NCI-H2196 treated with DMSO at 0.1 percent for 48 hours (cell line): ENCODE measurements at regions not wholly inside any gene's neighbourhood (a gene's known extent, or its start where the extent isn't known, plus 50 kb on each side); places are given as distances from the start of the nearest gene placed in this dataset.
"Not testable (repeated sequence)": the region's sequence is repeated elsewhere in the genome, so short reads cannot be mapped to it uniquely, and the experiment has no call there.

Experiments
- DNase-seq: peaks from one replicate; lab custom pipeline; 2025; ENCODE audit not compliant: unreplicated experiment; lab: John Stamatoyannopoulos, UW

GRCh38 chr4:123599061-123599919 is 202.7 kb downstream of the SPRY1 start:
- DNase-seq, result no peak

GRCh38 chr4:123599920-123600810 is 203.6 kb downstream of the SPRY1 start:
- no peak for DNase-seq

DNA sequence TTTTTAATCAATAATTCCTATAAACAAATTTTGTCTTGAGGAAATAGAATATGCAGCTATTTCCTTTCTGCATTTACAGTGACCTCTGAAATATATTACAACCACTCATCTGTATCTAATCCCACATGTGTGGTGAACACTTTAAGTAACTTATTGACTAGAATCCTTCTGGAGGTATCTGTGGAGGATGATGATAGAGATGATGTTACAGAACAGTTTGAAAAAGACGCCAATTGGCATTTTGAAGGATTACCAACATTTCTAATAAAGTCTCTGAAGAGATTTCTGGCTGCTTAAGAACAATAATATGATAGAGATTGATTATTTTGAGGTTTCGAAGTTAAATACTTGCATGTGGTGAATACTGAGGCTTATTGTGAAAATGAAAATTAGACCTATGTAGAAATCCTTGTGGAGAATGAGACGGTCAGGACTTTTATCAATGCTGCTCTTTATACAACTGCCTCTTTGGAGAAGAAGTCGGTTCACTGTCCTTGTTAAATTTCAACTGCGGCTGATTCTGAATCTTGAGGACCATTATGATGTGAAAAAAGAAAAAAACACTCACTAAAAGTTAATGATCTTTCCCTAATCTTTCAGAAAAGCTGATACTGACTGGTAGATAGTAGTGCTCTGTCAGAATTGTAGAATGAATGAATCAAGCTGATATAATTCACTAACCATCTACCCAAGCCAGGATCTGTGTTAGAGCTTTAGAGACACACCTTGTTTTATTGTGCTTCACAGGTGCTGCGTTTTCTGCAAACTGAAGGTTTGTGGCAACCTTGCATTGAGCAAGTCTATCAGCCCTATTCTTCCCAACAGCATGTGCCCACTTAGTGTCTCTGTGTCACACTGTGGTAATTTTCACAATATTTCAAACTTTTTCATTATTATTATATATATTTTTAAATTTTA is 204.7 kb downstream of the SPRY1 start:
- DNase-seq, result no peak

GRCh38 chr4:123602007-123602406 is 205.4 kb downstream of the SPRY1 start:
- no peak for DNase-seq

DNA sequence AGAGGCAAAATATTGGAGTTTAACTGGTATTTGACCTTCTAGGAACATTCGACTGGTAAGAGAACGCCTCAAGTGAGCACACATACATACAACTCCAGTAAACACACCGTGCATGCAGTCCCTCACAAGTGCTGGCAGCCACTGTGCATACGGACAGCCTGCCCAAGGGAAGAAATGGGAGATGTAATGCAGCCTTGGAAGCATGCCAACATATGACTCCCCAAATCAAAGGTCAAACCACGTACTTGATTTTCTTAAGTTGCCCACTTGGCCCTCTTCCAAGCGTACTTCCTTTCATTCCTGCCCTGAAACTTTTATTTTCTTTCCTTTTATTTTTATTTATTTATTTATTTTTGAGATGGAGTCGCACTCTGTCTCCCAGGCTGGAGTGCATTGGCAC is 206.6 kb downstream of the SPRY1 start:
- no peak for DNase-seq

DNA sequence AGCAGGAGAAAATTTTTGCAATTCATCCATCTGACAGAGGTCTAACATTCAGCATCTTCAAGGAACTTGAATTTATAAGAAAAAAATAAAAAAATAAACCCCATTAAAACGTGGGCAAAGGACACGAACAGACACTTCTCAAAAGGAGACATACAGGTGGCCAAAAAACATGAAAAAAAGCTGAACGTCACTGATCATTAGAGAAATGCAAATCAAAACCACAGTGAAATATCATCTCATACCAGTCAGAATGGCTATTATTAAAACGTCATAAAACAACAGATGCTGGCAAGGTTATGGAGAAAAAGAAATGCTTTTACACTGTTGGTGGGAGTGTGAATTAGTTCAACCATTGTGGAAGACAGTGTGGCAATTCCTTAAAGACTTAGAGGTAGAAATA is 209.2 kb downstream of the SPRY1 start:
- DNase-seq, result not testable (repeated sequence)

GRCh38 chr4:123606336-123606735 is 209.7 kb downstream of the SPRY1 start:
- no peak for DNase-seq

GRCh38 chr4:123606946-123607542 is 210.4 kb downstream of the SPRY1 start:
- no peak for DNase-seq

DNA sequence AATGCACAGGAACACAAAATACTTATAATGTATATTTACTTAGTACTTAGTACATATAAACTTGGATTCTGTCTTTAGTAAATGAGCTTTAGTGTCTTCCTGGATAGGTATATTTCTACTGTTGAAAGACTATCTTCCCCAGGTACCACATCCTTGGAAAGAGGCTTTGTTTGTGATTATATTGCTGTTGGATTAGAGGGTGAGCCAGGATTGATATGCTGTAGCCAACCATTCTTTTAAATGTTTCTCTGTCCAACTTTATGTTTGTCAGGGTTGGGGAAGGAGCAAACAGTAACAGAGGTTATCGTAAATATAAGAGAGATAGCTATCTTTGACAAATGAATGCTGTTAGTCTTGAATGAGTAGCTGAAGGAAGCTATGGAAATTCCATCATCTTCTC is 213.2 kb downstream of the SPRY1 start:
- no peak for DNase-seq

- DNase-seq, result no peak
Measured at GRCh38 chr4:123613586-123614344, 217.2 kb downstream of the SPRY1 start.

DNA sequence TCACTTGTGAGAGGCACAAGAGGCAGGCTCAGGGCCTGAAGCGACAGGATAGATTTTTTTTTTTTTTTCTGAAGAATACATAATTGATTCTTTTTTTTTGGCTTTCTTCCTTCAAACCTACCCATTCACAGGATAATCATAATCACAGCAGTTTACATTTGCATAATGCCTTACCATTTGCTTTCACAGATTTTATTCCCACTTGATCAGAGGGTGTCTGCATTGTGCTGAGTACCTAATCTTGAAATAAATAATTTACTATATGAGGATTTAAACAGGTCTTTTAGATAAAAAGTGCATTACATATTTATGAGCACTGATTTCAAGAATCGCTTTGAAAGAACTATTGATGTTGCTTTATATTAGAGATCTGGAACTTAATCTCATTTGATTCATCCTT is 219.3 kb downstream of the SPRY1 start:
- no peak for DNase-seq

- peak; percentile 58 for DNase-seq
Measured at GRCh38 chr4:123616951-123617461, 220.4 kb downstream of the SPRY1 start.

- DNase-seq, result no peak
Measured at GRCh38 chr4:123617791-123618190, 221.2 kb downstream of the SPRY1 start.

DNA sequence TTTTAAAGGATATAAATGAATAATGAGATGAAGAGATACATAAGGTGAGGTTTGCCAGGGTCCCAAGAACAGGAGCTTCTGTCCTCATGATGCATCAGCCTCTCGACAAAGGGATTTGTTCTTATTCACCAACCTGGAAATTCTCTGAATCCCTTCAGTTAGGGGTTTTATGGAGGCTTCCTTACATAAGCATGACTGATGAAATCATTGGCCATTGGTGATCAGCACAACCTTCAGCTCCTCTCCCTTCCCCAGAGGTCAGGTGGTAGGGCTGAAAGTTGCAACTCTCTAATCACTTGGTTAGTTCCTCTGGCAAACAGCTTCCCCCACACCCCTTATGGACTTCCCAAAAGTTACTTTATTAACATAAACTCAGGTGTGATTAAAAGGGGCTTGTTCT is 222.0 kb downstream of the SPRY1 start:
- DNase-seq, result no peak

DNA sequence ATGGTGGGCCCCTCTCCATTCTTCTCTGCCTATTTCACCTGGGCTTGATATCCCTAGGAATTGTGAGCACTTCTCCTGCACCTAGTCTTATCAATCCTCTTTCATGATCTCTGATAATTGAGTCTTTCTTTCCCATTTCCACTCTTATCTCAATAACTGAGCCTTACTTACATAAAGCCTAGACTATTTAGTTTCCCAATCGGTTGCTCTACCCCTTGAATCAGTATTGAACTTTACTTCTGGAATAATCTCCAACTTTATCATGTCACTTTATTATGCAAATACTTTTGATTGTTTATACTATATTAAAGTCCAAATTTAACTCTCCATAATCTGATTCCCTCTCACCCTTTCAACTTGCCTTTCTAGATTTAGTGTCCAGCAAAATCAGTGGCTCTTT is 222.7 kb downstream of the SPRY1 start:
- no peak for DNase-seq

- DNase-seq, result no peak
Measured at GRCh38 chr4:123619895-123620294, 223.3 kb downstream of the SPRY1 start.

- DNase-seq, result no peak
Measured at GRCh38 chr4:123621072-123621705, 224.6 kb downstream of the SPRY1 start.

- DNase-seq, result no peak
Measured at GRCh38 chr4:123622572-123622971, 226.0 kb downstream of the SPRY1 start.

- DNase-seq, result no peak
Measured at GRCh38 chr4:123623611-123624010, 227.0 kb downstream of the SPRY1 start.
